GM21390 (cell line): ENCODE measurements at regions not wholly inside any gene's neighbourhood (a gene's known extent, or its start where the extent isn't known, plus 50 kb on each side); places are given as distances from the start of the nearest gene placed in this dataset.

ENCODE experiments used
- ATAC-seq: cut with Tn5 transposase; IDR thresholded peaks from one replicate; pipeline ENCODE4 v1.9.1; 2021; ENCODE audit not compliant: unreplicated experiment

GRCh38 chr3:31409866-31410265 is 122.9 kb upstream of the STT3B start:
- no peak for ATAC-seq

DNA sequence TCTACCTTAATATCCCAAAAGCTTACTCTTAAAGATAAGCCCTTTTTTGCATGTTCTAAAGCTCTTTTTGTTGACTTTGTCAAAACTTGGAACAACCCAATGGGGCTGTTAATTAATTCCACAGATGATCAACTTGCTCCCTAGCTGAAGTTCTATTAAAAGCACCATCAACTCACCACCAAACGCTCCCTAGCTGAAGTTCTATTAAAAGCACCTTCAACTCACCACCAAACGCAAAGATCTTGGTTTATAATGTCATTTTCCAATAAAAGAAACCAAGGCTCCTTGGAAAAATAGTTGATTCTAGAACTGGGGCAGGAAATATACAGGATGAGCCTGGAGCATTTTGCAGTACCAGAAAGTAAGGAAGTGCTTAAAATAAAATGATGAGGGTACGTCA is 122.3 kb upstream of the STT3B start:
- ATAC-seq = no peak

- ATAC-seq = no peak
Observed at GRCh38 chr3:31412832-31413231, 119.9 kb upstream of the STT3B start.

DNA sequence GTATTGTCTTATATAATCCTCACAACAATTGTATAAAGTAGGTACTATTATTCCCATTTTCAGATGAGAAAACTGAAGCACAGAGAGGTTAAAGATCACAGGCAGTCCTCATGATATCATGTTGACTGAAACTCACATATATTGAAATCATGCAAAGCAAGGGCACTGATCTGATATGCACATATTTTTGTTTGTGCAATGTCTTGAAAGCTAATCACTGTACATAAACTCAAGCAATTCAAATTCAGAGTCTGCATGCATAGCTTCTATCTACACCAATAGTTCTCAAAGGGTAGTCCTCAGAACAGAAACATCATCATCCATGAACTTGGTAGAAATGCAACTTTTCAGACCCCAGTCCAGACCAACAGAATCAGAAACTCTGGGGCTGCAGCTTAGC is 119.2 kb upstream of the STT3B start:
- ATAC-seq = no peak

GRCh38 chr3:31416980-31417379 is 115.7 kb upstream of the STT3B start:
- no peak for ATAC-seq

- ATAC-seq = no peak
Observed at GRCh38 chr3:31417486-31417885, 115.2 kb upstream of the STT3B start.

DNA sequence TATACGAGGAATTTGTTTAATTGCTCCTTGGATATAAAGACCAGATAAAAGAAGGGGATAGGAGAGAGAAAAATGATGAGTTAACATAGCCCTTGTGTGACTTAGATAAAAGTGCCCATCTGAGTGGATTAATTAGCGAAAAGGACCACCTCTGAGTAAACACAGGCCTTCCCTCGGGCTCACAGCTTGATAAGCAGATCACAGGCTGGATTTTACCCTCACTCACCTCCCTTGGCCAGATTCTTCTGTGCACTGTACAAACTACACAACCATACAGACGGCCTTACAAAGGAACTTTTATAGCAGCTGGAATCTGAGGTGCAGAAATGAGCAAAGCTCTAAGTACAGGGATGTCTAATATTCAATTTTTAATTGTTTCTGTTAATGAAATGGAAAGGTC is 112.4 kb upstream of the STT3B start:
- ATAC-seq = no peak

DNA sequence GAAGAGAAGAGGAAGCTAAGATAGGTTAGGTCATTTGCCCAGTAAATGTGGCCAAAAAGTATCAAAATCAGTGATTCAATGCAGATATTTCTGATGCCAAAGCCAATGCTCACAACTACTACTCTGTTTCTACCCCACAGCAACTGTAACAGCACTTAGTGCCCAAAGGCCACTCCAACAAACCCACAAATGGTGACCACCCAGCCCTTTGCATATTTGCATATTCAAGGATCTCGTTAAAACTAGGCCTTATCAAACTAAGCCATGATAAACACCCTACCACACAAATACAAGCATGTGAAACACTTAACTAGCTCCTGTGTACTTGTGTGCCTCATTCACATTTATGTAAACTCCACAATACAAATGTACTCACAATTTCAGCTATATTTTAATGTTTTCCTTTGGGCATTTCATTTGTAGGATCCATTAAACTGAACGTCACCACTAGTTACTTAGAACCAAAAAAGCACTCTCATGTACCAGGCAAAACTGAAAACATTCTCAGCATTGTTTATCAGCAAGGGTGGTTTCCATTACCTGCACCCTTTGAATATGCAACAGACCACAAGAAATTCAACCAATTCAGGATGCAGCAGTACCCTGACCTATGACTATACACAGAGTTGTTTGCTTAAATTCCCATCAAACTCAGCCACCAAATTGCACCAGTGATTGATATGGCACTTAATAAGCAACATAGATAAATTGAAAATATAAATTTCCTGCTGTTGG is 111.2 kb upstream of the STT3B start:
- ATAC-seq = peak; percentile 70

DNA sequence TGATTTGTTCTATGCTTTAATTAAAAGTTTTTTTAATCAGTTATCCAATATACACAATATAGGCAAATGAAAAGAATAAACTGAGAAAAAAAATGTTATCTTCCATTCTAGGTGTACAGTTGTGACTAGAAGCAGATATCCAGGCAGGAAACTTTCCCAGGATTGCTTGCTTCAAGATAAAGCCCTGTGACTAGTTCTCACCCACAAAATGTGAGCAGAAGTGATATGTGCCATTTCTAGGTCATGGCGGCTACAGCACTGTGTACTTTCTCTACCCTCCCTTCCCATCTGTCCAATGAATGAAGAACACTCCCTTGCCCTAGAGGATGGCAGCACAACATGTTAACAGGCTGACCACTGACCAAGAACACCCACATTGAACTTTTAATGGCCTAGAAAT is 110.5 kb upstream of the STT3B start:
- ATAC-seq = no peak

GRCh38 chr3:31423482-31423881 is 109.2 kb upstream of the STT3B start:
- no peak for ATAC-seq

DNA sequence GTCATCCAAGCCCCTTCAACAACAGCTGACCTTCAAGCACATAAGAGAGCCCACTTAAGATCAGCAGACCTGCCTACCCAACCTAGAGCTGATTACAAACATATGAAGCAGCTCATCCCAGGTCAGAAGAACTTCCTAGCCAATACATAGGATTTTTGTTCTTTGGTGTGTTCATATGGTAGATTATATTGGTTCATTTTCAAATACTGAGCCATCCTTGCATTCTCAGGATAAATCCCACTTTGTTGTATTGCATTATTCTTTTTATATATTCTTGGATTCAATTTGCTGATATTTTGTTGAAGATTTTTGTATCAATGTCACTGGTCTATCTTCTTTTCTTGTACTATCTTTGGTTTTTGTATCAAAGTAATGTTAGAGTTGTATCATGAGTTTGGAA is 107.3 kb upstream of the STT3B start:
- no peak for ATAC-seq

- no peak for ATAC-seq
Observed at GRCh38 chr3:31427623-31428022, 105.1 kb upstream of the STT3B start.

- no peak for ATAC-seq
Observed at GRCh38 chr3:31431321-31431720, 101.4 kb upstream of the STT3B start.

DNA sequence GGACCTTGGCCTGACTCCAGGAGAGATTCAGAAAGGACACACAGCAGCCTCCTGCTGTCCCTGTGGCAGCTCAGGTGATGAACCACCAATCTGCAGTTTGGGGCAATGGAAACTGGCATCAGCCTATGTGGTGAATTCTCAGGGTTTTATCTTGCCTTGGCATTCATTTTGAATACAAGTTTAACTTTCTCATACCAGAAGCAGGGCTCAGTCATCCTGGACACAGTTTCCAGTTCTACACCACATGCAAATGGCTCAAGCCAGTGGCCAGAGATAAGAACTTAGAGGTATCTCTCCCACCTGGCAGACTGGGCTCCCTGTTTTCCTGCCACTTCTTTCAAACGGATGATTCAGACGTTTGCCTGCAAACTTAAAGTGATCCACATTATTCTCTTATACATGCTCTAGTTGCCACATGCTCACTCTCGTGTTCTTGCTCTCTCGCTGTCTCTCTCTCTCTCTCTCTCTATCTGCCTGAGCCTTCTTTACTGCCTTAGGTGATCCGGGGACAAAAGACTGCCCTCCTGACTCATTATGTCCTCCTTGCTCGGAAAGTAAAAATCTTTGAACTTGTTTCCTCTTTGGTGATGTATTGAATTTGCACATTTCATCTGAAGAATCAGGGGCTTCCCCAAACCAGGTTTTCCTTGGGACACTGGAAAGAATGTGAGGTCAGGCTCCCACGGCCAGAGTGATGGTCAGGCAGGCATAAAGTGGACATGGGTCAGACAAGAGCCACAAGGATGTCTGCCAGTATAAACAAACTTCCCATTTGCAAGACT is 99.6 kb upstream of the STT3B start:
- ATAC-seq = peak; percentile 11

DNA sequence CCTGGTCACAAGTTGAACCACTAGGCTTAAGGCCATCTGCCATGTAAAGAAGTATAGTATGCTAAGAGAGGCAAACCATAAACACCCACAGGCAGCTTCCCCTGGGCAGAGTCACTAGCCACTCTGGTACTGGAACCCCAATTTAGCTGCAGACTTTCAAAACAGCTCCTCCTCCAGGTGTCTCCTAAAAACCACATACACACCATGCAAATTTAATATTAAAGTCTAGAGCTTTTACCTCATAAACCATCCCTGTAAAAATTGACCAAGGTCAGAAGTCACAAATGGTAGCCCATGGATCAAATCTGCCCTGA is 99.1 kb upstream of the STT3B start:
- ATAC-seq = peak; percentile 66

DNA sequence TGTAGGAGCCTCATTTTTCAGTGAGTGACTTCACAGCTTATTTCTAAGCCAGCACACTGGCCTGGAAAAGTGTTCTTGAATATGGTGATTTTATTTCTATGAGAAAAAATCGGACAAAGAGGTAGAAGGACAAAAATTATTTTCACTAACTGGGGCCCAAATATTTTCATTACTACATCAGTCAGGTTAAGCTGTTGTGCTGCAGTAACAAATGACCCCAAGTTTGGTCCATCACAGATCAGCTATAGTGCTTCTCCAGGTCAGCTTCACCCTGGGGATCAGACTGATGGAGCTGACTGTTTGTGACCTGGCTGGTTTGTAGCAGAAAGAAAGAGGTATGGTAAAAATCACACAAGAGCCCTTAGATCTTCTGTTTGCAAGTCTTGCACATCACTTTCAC is 97.9 kb upstream of the STT3B start:
- no peak for ATAC-seq

- no peak for ATAC-seq
Observed at GRCh38 chr3:31436830-31437229, 95.9 kb upstream of the STT3B start.

DNA sequence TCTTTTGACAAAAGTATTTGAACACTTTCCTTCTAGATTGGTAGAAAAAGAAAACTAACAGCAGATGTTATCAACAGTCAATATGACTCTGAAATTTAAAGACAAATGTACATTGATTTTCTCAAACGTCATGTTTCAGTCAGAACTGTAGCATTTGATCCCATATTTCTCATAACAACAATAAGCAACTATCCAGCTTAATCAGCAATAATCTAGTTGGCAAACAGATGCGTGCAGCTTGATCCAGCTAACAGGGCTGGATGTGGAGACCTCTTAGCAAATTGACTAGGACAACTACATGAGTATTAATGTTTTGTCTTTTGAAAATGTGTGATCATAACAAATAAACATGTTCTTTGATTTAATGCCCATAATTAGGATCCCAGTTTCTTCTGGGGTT is 94.0 kb upstream of the STT3B start:
- ATAC-seq = no peak

GRCh38 chr3:31439890-31440750 is 92.6 kb upstream of the STT3B start:
- no peak for ATAC-seq

DNA sequence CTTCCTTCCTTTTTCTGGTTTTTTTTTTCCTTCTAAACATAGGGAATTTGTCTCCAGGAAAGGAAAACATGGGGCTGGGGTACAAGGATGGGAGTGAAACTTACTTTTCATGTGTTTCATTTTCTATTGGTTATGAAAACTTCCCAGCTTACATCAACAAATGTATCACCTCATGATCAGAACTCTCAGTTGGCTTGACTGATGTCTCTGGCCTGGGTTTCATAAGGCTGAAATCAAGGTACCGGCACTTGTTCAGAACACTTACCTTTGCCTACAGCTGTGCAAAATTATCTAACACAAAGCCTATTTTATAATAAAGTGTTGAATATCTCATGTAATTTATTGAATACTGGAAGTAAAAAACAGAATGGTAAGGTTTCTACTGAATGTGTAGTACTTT is 91.8 kb upstream of the STT3B start:
- ATAC-seq = peak; percentile 48

DNA sequence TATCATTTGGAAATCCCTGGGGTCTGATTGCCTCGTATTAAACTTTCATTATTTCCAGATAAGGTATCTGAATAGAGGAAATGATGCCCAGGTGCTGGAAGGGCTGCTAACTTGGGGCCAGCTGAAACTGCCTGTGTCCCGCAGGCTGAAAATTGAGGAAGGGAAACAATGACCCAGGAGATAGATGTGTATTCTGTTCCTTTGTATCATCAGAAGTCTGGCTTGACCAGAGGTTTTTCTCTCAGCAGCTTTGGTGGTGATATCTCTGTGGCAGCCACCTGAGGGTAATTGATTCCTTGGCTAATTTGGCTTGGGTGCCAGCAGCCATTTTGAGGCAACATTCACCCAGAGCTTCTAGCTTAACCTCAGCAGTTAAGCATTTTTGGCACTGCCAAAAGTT is 90.0 kb upstream of the STT3B start:
- no peak for ATAC-seq
